ENCODE measurements at regions not wholly inside any gene's neighbourhood (a gene's known extent, or its start where the extent isn't known, plus 50 kb on each side); places are given as distances from the start of the nearest gene placed in this dataset.

DNA sequence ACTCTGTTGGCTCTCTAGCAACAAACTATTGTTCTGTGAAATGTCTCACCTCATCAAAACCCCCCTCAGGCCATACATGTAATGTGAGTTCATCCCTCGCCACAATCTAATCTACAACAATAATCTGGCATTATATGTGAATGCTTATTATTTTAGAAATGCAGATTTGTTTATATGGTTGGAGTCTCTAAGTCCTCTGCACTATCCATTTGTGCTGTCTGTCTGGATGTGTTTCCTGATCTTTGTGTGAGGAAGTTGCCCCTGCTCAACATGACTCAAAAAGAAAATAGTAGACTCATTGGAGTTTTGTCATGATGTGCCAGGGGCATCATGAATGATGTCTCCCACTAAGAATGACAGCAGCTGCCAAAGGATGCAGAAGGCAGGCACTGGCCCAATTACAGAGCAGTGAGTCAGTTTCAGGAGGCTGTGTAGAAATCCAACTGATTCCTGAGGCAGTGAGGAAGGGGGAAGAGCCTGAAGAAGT, 161.6 kb upstream of the PDZRN3 start (continued):
- TF ChIP-seq, protein P1, sequence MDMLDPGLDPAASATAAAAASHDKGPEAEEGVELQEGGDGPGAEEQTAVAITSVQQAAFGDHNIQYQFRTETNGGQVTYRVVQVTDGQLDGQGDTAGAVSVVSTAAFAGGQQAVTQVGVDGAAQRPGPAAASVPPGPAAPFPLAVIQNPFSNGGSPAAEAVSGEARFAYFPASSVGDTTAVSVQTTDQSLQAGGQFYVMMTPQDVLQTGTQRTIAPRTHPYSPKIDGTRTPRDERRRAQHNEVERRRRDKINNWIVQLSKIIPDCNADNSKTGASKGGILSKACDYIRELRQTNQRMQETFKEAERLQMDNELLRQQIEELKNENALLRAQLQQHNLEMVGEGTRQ (IDR thresholded peaks at IDR 0.05; ENCODE audit: borderline replicate concordance, low read depth, low read length): no peak
- TF ChIP-seq RXRA (IDR thresholded peaks at IDR 0.05; ENCODE audit: borderline replicate concordance, low read depth) (peak; percentile 79), ELF1 (IDR thresholded peaks at IDR 0.05) (peak; percentile 39; the same call in 1 of the 2 replicates), EP300 (IDR thresholded peaks at IDR 0.05; ENCODE audit: borderline replicate concordance in 1 of 2, low read depth in 1 of 2, low read length in 1 of 2) (peak; percentile 45 to 98; a peak in 3 of 4 replicates), MXI1 (IDR thresholded peaks at IDR 0.05; ENCODE audit: low read depth, low read length) (no peak), RFX5 (IDR thresholded peaks at IDR 0.05; ENCODE audit: low read length) (no peak), SMC3 (IDR thresholded peaks at IDR 0.05; ENCODE audit: low read depth, low read length) (no peak), RCOR1 (IDR thresholded peaks at IDR 0.05; ENCODE audit: low read length) (no peak)
- TF ChIP-seq, protein P2, sequence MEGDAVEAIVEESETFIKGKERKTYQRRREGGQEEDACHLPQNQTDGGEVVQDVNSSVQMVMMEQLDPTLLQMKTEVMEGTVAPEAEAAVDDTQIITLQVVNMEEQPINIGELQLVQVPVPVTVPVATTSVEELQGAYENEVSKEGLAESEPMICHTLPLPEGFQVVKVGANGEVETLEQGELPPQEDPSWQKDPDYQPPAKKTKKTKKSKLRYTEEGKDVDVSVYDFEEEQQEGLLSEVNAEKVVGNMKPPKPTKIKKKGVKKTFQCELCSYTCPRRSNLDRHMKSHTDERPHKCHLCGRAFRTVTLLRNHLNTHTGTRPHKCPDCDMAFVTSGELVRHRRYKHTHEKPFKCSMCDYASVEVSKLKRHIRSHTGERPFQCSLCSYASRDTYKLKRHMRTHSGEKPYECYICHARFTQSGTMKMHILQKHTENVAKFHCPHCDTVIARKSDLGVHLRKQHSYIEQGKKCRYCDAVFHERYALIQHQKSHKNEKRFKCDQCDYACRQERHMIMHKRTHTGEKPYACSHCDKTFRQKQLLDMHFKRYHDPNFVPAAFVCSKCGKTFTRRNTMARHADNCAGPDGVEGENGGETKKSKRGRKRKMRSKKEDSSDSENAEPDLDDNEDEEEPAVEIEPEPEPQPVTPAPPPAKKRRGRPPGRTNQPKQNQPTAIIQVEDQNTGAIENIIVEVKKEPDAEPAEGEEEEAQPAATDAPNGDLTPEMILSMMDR (IDR thresholded peaks at IDR 0.05): no peak
- TF ChIP-seq, protein P3, sequence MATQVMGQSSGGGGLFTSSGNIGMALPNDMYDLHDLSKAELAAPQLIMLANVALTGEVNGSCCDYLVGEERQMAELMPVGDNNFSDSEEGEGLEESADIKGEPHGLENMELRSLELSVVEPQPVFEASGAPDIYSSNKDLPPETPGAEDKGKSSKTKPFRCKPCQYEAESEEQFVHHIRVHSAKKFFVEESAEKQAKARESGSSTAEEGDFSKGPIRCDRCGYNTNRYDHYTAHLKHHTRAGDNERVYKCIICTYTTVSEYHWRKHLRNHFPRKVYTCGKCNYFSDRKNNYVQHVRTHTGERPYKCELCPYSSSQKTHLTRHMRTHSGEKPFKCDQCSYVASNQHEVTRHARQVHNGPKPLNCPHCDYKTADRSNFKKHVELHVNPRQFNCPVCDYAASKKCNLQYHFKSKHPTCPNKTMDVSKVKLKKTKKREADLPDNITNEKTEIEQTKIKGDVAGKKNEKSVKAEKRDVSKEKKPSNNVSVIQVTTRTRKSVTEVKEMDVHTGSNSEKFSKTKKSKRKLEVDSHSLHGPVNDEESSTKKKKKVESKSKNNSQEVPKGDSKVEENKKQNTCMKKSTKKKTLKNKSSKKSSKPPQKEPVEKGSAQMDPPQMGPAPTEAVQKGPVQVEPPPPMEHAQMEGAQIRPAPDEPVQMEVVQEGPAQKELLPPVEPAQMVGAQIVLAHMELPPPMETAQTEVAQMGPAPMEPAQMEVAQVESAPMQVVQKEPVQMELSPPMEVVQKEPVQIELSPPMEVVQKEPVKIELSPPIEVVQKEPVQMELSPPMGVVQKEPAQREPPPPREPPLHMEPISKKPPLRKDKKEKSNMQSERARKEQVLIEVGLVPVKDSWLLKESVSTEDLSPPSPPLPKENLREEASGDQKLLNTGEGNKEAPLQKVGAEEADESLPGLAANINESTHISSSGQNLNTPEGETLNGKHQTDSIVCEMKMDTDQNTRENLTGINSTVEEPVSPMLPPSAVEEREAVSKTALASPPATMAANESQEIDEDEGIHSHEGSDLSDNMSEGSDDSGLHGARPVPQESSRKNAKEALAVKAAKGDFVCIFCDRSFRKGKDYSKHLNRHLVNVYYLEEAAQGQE (IDR thresholded peaks at IDR 0.05; ENCODE audit: low read depth, low read length): peak; percentile 65; the same call in 1 of the 2 replicates
- TF ChIP-seq, protein P4, sequence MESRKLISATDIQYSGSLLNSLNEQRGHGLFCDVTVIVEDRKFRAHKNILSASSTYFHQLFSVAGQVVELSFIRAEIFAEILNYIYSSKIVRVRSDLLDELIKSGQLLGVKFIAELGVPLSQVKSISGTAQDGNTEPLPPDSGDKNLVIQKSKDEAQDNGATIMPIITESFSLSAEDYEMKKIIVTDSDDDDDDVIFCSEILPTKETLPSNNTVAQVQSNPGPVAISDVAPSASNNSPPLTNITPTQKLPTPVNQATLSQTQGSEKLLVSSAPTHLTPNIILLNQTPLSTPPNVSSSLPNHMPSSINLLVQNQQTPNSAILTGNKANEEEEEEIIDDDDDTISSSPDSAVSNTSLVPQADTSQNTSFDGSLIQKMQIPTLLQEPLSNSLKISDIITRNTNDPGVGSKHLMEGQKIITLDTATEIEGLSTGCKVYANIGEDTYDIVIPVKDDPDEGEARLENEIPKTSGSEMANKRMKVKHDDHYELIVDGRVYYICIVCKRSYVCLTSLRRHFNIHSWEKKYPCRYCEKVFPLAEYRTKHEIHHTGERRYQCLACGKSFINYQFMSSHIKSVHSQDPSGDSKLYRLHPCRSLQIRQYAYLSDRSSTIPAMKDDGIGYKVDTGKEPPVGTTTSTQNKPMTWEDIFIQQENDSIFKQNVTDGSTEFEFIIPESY (IDR thresholded peaks at IDR 0.05; ENCODE audit: borderline replicate concordance, low read depth): peak; percentile 63; the same call in 1 of the 2 replicates
- TF ChIP-seq, protein P5, sequence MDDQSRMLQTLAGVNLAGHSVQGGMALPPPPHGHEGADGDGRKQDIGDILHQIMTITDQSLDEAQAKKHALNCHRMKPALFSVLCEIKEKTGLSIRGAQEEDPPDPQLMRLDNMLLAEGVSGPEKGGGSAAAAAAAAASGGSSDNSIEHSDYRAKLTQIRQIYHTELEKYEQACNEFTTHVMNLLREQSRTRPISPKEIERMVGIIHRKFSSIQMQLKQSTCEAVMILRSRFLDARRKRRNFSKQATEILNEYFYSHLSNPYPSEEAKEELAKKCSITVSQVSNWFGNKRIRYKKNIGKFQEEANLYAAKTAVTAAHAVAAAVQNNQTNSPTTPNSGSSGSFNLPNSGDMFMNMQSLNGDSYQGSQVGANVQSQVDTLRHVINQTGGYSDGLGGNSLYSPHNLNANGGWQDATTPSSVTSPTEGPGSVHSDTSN (IDR thresholded peaks at IDR 0.05): peak; percentile 99
